ENCODE measurements at regions not wholly inside any gene's neighbourhood (a gene's known extent, or its start where the extent isn't known, plus 50 kb on each side); places are given as distances from the start of the nearest gene placed in this dataset.

DNA sequence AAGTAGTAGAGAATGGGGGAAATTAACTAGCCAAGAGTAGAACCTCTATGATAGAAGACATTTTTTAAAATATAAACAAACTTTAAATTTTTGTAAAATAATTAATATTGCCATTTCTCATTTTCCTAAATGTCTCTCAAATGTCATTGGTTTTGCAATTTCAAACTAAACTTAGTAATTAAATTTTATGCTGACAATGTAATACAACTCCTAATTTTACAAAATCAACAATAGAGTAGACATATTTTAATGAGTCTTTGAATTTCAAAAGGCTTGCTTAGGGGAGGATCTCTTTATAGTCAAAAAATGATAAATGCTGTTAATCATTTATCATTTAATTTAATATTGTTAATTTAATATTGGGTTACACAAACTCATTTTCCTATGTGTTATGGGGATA, 81.8 kb downstream of the ZWINT start:
- TF ChIP-seq CTCF (IDR thresholded peaks at IDR 0.05) (no peak), POLR2A (IDR thresholded peaks at IDR 0.05) (no peak)

All from uterus (tissue), 2 donors.